ENCODE measurements at regions not wholly inside any gene's neighbourhood (a gene's known extent, or its start where the extent isn't known, plus 50 kb on each side); places are given as distances from the start of the nearest gene placed in this dataset.

DNA sequence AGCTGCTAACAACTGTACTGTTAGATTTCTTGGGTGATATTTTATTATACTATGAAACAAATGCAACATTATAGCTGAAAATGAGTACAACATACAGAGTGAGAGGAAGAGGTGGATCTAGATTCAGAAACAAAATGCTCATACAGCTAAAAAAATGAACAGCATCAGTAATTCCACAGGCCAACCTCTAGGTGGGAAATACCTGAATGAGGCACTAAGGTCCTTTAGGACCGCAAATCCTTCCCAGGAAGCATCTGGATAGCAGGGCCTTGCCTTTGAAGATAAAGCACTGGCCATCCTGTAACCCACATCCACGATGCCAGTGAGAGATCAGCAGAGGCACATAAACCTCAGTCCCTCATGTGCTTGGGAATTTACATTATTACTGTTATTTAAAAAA, 310.8 kb downstream of the YTHDC2 start:
- no peak overlapping the region for H3K27ac ChIP-seq
- H3K4me1 ChIP-seq: no peaks in the 10 kb centered on the region
- H3K4me3 ChIP-seq: no peak overlapping the region

DNA sequence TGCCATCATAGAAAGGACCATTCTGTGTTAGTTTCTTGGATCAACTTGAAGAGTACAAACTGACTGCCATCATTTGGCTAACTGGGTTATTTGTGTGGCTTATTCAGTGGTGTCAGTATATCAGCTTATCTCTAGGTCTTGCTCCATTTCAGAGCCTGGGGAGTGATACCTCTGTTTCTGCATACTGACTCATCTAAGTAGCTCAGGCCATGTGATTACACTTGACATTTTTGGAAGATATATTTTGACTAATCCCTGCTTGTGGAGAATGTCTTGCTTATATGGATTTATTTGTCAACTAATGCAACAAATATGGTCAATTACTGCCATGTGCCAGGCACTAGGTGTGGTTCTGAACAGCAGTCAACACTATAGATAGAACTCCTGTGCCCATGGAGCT, 311.7 kb downstream of the YTHDC2 start:
- TF ChIP-seq POLR2A (IDR thresholded peaks at IDR 0.05) (no peak), EP300 (IDR thresholded peaks at IDR 0.05) (no peak), POLR2AphosphoS5 (IDR thresholded peaks at IDR 0.05) (no peak)
- TF ChIP-seq, protein P1, sequence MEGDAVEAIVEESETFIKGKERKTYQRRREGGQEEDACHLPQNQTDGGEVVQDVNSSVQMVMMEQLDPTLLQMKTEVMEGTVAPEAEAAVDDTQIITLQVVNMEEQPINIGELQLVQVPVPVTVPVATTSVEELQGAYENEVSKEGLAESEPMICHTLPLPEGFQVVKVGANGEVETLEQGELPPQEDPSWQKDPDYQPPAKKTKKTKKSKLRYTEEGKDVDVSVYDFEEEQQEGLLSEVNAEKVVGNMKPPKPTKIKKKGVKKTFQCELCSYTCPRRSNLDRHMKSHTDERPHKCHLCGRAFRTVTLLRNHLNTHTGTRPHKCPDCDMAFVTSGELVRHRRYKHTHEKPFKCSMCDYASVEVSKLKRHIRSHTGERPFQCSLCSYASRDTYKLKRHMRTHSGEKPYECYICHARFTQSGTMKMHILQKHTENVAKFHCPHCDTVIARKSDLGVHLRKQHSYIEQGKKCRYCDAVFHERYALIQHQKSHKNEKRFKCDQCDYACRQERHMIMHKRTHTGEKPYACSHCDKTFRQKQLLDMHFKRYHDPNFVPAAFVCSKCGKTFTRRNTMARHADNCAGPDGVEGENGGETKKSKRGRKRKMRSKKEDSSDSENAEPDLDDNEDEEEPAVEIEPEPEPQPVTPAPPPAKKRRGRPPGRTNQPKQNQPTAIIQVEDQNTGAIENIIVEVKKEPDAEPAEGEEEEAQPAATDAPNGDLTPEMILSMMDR (IDR thresholded peaks at IDR 0.05): no peak
- H3K36me3 ChIP-seq: no peaks in the 10 kb centered on the region

More for the DNA sequence above, 310.8 kb downstream of the YTHDC2 start:
- intact Hi-C loops (cut with DNase I; ENCODE audit: low total_unique reads): no loop called here
- Histone ChIP-seq H3K9me3 (no peaks in the 10 kb centered on the region), H3K36me3 (no peaks in the 10 kb centered on the region), H3K27me3 (no peaks in the 10 kb centered on the region)
- TF ChIP-seq POLR2A (IDR thresholded peaks at IDR 0.05) (no peak), POLR2AphosphoS5 (IDR thresholded peaks at IDR 0.05) (no peak), EP300 (IDR thresholded peaks at IDR 0.05) (no peak)
- TF ChIP-seq, protein P1 (IDR thresholded peaks at IDR 0.05): no peak
- no peak for DNase-seq
- WGBS, 5 donors: 44 to 60% (median 52%) methylated on average over 2 of the region's 2 CpGs

DNA sequence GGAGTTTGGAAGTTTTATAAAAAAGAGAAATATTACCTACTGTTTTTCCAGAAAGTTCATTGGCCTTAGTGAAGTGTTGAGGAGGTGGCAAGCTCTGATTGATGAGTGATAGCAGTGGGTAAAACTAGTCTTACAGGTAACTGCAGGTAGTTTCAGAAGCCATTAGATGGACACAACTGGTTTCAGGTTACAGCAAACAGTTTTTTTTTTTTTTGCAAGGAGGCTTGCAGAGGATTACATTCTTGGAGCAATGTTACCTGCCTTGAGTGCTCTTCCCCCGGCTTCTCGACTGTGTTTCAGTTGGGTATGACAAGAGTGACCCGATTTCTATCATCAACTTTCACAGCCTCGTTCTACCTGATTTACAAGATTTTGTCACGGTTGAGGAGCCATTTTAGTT, 333.4 kb downstream of the YTHDC2 start:
- Histone ChIP-seq H3K36me3 (no peaks in the 10 kb centered on the region), H3K4me3 (no peak overlapping the region), H3K9me3 (no peaks in the 10 kb centered on the region), H3K27ac (no peak overlapping the region), H3K27me3 (no peaks in the 10 kb centered on the region), H3K4me1 (no peaks in the 10 kb centered on the region)
- TF ChIP-seq POLR2A (IDR thresholded peaks at IDR 0.05) (no peak), EP300 (IDR thresholded peaks at IDR 0.05) (no peak)
- TF ChIP-seq, protein P1 (IDR thresholded peaks at IDR 0.05): no peak
- intact Hi-C loops (cut with DNase I; ENCODE audit: low total_unique reads): no loop called here
- no peak for DNase-seq
- WGBS, 5 donors: 26 to 65% (median 50%) methylated on average over 5 of the region's 5 CpGs

More for the DNA sequence above, 311.7 kb downstream of the YTHDC2 start:
- Histone ChIP-seq H3K4me3 (no peak overlapping the region), H3K4me1 (no peaks in the 10 kb centered on the region), H3K27me3 (no peaks in the 10 kb centered on the region), H3K27ac (no peak overlapping the region), H3K9me3 (peaks cover 0 to 1% (median 0%) of the 10 kb centered on the region in 4 donors)
- no peak for DNase-seq
- intact Hi-C loops (cut with DNase I; ENCODE audit: low total_unique reads): no loop called here

DNA sequence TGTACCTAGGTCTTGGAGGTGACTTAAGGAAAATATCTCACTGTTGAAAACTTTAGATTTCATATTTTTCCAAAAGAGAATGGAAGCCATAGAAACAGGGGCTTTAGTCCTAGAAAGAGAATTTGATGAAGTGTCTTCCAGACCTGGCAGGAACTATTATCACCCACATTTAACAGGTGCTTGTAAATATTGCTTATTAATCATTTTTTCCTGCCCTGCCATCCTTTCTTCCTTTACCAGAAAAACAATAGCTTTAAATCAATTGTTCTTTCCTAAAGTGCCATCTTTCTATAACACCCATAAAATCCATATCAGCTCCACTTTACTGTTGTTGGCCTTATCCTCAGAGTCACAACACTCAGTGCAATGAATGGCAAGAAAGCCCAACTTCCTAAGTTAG, 350.9 kb downstream of the YTHDC2 start:
- Histone ChIP-seq H3K4me1 (no peaks in the 10 kb centered on the region), H3K27ac (no peak overlapping the region), H3K9me3 (peaks cover 0 to 7% (median 5%) of the 10 kb centered on the region in 4 donors), H3K27me3 (no peaks in the 10 kb centered on the region), H3K36me3 (no peaks in the 10 kb centered on the region), H3K4me3 (no peak overlapping the region)
- intact Hi-C loops (cut with DNase I; ENCODE audit: low total_unique reads): no loop called here
- TF ChIP-seq, protein P1 (IDR thresholded peaks at IDR 0.05): no peak
- TF ChIP-seq POLR2A (IDR thresholded peaks at IDR 0.05) (no peak), POLR2AphosphoS5 (IDR thresholded peaks at IDR 0.05) (no peak)
- no peak for DNase-seq

DNA sequence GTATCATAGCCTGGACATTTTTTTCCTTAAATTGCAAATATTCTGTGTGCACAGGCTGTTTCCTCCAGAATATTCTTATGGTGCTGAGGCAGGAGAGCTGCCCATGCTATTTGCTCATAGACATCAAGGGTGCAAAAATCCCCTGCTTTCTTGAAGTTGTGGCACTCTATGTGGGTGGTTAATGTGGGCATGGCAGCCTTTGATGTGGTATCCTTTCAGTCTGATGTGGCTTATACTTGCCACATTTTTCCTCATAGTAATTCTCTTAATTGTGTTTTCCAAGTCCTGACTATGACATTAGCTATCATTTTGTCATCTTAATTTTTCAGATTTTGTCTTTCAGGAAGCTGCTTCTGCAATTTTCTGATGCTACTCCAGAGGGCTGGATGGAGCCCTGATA, 353.3 kb downstream of the YTHDC2 start:
- Histone ChIP-seq H3K36me3 (no peaks in the 10 kb centered on the region), H3K4me1 (no peaks in the 10 kb centered on the region), H3K27ac (no peak overlapping the region), H3K27me3 (no peaks in the 10 kb centered on the region), H3K9me3 (peaks cover 0 to 4% (median 0%) of the 10 kb centered on the region in 4 donors), H3K4me3 (no peak overlapping the region)
- intact Hi-C loops (cut with DNase I; ENCODE audit: low total_unique reads): no loop called here
- TF ChIP-seq POLR2AphosphoS5 (IDR thresholded peaks at IDR 0.05) (no peak), POLR2A (IDR thresholded peaks at IDR 0.05) (no peak), EP300 (IDR thresholded peaks at IDR 0.05) (no peak)
- TF ChIP-seq, protein P1 (IDR thresholded peaks at IDR 0.05): no peak
- DNase-seq: no peak
